WTC11 (cell line): ENCODE measurements at regions not wholly inside any gene's neighbourhood (a gene's known extent, or its start where the extent isn't known, plus 50 kb on each side); places are given as distances from the start of the nearest gene placed in this dataset.

ENCODE experiments used
- ATAC-seq: fragments of 200-7000 bp; cut with Tn5 transposase; 2 replicates; pipeline ENCODE4 v1.10.0; 2021; ENCODE audit warnings: mild to moderate bottlenecking, moderate library complexity
- CTCF ChIA-PET: fragments of 300-600 bp; sonication (Branson Sonifier 250); formaldehyde crosslinking; loops from one replicate; lab custom pipeline; 2021; ENCODE audit warnings: antibody characterized with exemption; lab: Charles Lee
- POLR2A ChIA-PET: fragments of 350-600 bp; sonication (Branson Sonifier 250); formaldehyde crosslinking; loops from one replicate; lab custom pipeline; 2021; ENCODE audit warnings: antibody characterized with exemption; lab: Charles Lee
- DNase-seq: peaks from one replicate; pipeline ENCODE4 v3.0.0; 2021; ENCODE audit warnings: low spot score
- H3K27ac Mint-ChIP-seq: 2 replicates; pipeline ENCODE4 v1.8.0; 2021; ENCODE audit warnings: mixed read lengths
- H3K27me3 Mint-ChIP-seq: 2 replicates; pipeline ENCODE4 v1.8.0; 2021; ENCODE audit warnings: low read depth, mild to moderate bottlenecking, moderate library complexity, mixed read lengths
- H3K36me3 Mint-ChIP-seq: 2 replicates; pipeline ENCODE4 v1.8.0; 2021; ENCODE audit warnings: mixed read lengths
- H3K4me1 Mint-ChIP-seq: 2 replicates; pipeline ENCODE4 v1.8.0; 2022; ENCODE audit warnings: mixed read lengths
- H3K4me3 Mint-ChIP-seq: 2 replicates; pipeline ENCODE4 v1.8.0; 2021; ENCODE audit warnings: mild to moderate bottlenecking, moderate library complexity, mixed read lengths
- H3K9me3 Mint-ChIP-seq: 2 replicates; pipeline ENCODE4 v1.8.0; 2021; ENCODE audit warnings: mixed read lengths
- CREB1 ChIP-seq: sonication (generic); formaldehyde crosslinking; IDR thresholded peaks from 2 replicates; pipeline ENCODE4 v1.8.0; 2023; ENCODE audit warnings: mild to moderate bottlenecking, missing genetic modification reagents
- ETV6 ChIP-seq: sonication (generic); formaldehyde crosslinking; IDR thresholded peaks from 2 replicates; pipeline ENCODE4 v1.8.1; 2022; ENCODE audit warnings: mild to moderate bottlenecking, missing genetic modification reagents
- NFE2L1 ChIP-seq: sonication (generic); formaldehyde crosslinking; IDR thresholded peaks from 2 replicates; pipeline ENCODE4 v1.8.1; 2023; ENCODE audit warnings: missing genetic modification reagents
- PRDM15 ChIP-seq: sonication (generic); formaldehyde crosslinking; IDR thresholded peaks from 2 replicates; pipeline ENCODE4 v1.8.0; 2022; ENCODE audit warnings: missing genetic modification reagents
- USF1 ChIP-seq: sonication (generic); formaldehyde crosslinking; IDR thresholded peaks from 2 replicates; pipeline ENCODE4 v1.8.0; 2022; ENCODE audit warnings: mild to moderate bottlenecking, missing genetic modification reagents
- USF2 ChIP-seq: sonication (generic); formaldehyde crosslinking; IDR thresholded peaks from 2 replicates; pipeline ENCODE4 v1.8.1; 2023; ENCODE audit warnings: mild to moderate bottlenecking, missing genetic modification reagents, moderate library complexity
- ZNF263 ChIP-seq: sonication (generic); formaldehyde crosslinking; IDR thresholded peaks from 2 replicates; pipeline ENCODE4 v1.8.1; 2022; ENCODE audit warnings: low read depth, mild to moderate bottlenecking, moderate library complexity, missing genetic modification reagents
- ZNF425 ChIP-seq: fragments of 250-450 bp; sonication (Bioruptor Pico); conservative IDR thresholded peaks from 2 replicates; pipeline ENCODE4 v1.9.0; 2021; ENCODE audit warnings: mild to moderate bottlenecking
- ZNF671 ChIP-seq: fragments of 250-450 bp; sonication (Bioruptor Pico); IDR thresholded peaks from 2 replicates; pipeline ENCODE4 v1.8.0; 2021; ENCODE audit warnings: mild to moderate bottlenecking

- no peak for TF ChIP-seq PRDM15 (CRISPR knock-in tag)
- no peak for TF ChIP-seq ZNF671 (CRISPR knock-in tag)
- no peak for TF ChIP-seq ZNF425 (CRISPR knock-in tag)
- TF ChIP-seq USF1 (CRISPR knock-in tag), result no peak
- no peak for TF ChIP-seq USF2 (CRISPR knock-in tag)
Observed at GRCh38 chr5:53405396-53405795, 75.0 kb upstream of the FST start (continued).

GRCh38 chr5:53406630-53407316 lies 73.7 kb upstream of the FST start:
- H3K4me3 Mint-ChIP-seq, result no peak overlapping the region
- H3K27me3 Mint-ChIP-seq, result no peaks in the 10 kb centered on the region
- TF ChIP-seq ETV6 (no peak), CREB1 (CRISPR knock-in tag) (no peak), PRDM15 (CRISPR knock-in tag) (no peak), ZNF425 (CRISPR knock-in tag) (no peak), NFE2L1 (CRISPR knock-in tag) (no peak), ZNF263 (CRISPR knock-in tag) (no peak)
- POLR2A ChIA-PET, result no interaction called here
- DNase-seq (no peak), ATAC-seq (no peak)
- H3K4me1 Mint-ChIP-seq, result no peaks in the 10 kb centered on the region
- H3K27ac Mint-ChIP-seq, result no peak overlapping the region
- CTCF ChIA-PET, result no interaction called here
- no peaks in the 10 kb centered on the region for H3K36me3 Mint-ChIP-seq
- H3K9me3 Mint-ChIP-seq, result peaks cover 16% of the 10 kb centered on the region
